ENCODE measurements at regions not wholly inside any gene's neighbourhood (a gene's known extent, or its start where the extent isn't known, plus 50 kb on each side); places are given as distances from the start of the nearest gene placed in this dataset.

- TF ChIP-seq EZH2 (IDR thresholded peaks at IDR 0.05; ENCODE audit: insufficient read depth, poor library complexity, severe bottlenecking) (no peak), EZH2phosphoT487 (IDR thresholded peaks at IDR 0.05; ENCODE audit: insufficient read depth, low read depth) (no peak)
Observed at GRCh38 chr7:18102576-18102975, 74.9 kb upstream of the PRPS1L1 start.
